BLaER1 treated with 17β-estradiol and CSF1 and Interleukin-3, amounts not matched to agents 10 nM and 100 nM (cell line): ENCODE measurements at regions not wholly inside any gene's neighbourhood (a gene's known extent, or its start where the extent isn't known, plus 50 kb on each side); places are given as distances from the start of the nearest gene placed in this dataset.

Experiments
- H3K27ac ChIP-seq, 11 experiments: shearing (Covaris generic); formaldehyde crosslinking; 2 replicates each; pipeline ENCODE4 v1.8.1; 2022
- H3K27me3 ChIP-seq, 11 experiments: shearing (Covaris generic); formaldehyde crosslinking; 2 replicates each; pipeline ENCODE4 v1.8.1; 2022
- H3K36me3 ChIP-seq, 11 experiments: shearing (Covaris generic); formaldehyde crosslinking; 2 replicates each; pipeline ENCODE4 v1.8.1; 2022
- H3K4me1 ChIP-seq, 10 experiments: shearing (Covaris generic); formaldehyde crosslinking; 2 replicates each; pipeline ENCODE4 v1.8.1; 2022
- H3K4me2 ChIP-seq, 11 experiments: shearing (Covaris generic); formaldehyde crosslinking; 2 replicates each; pipeline ENCODE4 v1.8.1; 2022
- H3K4me3 ChIP-seq, 10 experiments: shearing (Covaris generic); formaldehyde crosslinking; 2 replicates each; pipeline ENCODE4 v1.8.1; 2022
- H3K9ac ChIP-seq, 11 experiments: shearing (Covaris generic); formaldehyde crosslinking; 2 replicates each; pipeline ENCODE4 v1.8.1; 2022
- H3K9me3 ChIP-seq, 11 experiments: shearing (Covaris generic); formaldehyde crosslinking; replicated peaks in 1 of 11; 2 replicates each; pipeline ENCODE4 v1.8.1; 2022
- H4K20me1 ChIP-seq, 11 experiments: shearing (Covaris generic); formaldehyde crosslinking; 2 replicates each; pipeline ENCODE4 v1.8.1; 2022
- Cebpa-rat ChIP-seq, 11 experiments: shearing (Covaris generic); IDR thresholded peaks; 2 replicates each; pipeline ENCODE4 v1.8.1; 2022

- H3K36me3 ChIP-seq = no peaks in the 10 kb centered on the region
- no peaks in the 10 kb centered on the region for H4K20me1 ChIP-seq
- H3K27ac ChIP-seq = no peak overlapping the region
- H3K4me2 ChIP-seq = peak overlapping the region; percentile 26 to 89 (median 74)
- H3K9ac ChIP-seq = no peak overlapping the region; a peak in 1 of 22 replicates
- TF ChIP-seq Cebpa-rat (IDR thresholded peaks at IDR 0.05) = no peak
- H3K4me3 ChIP-seq = peak overlapping the region in 1 of 10 experiments; percentile 29; a peak in 2 of 20 replicates
- peaks cover 12 to 36% (median 22%) of the 10 kb centered on the region in 10 experiments for H3K4me1 ChIP-seq
- peaks cover 0 to 3% (median 0%) of the 10 kb centered on the region in 11 experiments; a peak in 1 of 22 replicates for H3K9me3 ChIP-seq
- H3K27me3 ChIP-seq = 0 out of 22 replicates have a peak, but pooled peaks cover 0 to 3% (median 0%) of the 10 kb centered on the region in 11 experiments
Observed at GRCh38 chr11:19511413-19512183, 201.0 kb upstream of the NAV2 start.

- Histone ChIP-seq H3K27ac (no peak overlapping the region), H3K27me3 (0 out of 22 replicates have a peak, but pooled peaks cover 0 to 3% (median 0%) of the 10 kb centered on the region in 11 experiments), H3K4me1 (peaks cover 12 to 36% (median 22%) of the 10 kb centered on the region in 10 experiments), H3K4me2 (peak overlapping the region in 9 of 11 experiments; percentile 57 to 89 (median 77); a peak in 16 of 22 replicates), H3K9ac (no peak overlapping the region), H4K20me1 (no peaks in the 10 kb centered on the region), H3K4me3 (no peak overlapping the region), H3K9me3 (peaks cover 0 to 3% (median 0%) of the 10 kb centered on the region in 11 experiments; a peak in 1 of 22 replicates), H3K36me3 (no peaks in the 10 kb centered on the region)
- TF ChIP-seq Cebpa-rat (IDR thresholded peaks at IDR 0.05) = no peak
Observed at GRCh38 chr11:19511066-19511412, 201.6 kb upstream of the NAV2 start.

GRCh38 chr11:19510468-19510867 lies 202.2 kb upstream of the NAV2 start:
- Histone ChIP-seq H3K4me1 (peaks cover 12 to 36% (median 22%) of the 10 kb centered on the region in 10 experiments), H4K20me1 (no peaks in the 10 kb centered on the region), H3K4me3 (no peak overlapping the region), H3K9me3 (peaks cover 0 to 3% (median 0%) of the 10 kb centered on the region in 11 experiments; a peak in 1 of 22 replicates), H3K27me3 (0 out of 22 replicates have a peak, but pooled peaks cover 0 to 3% (median 0%) of the 10 kb centered on the region in 11 experiments), H3K36me3 (no peaks in the 10 kb centered on the region), H3K4me2 (no peak overlapping the region), H3K27ac (no peak overlapping the region), H3K9ac (no peak overlapping the region)
- TF ChIP-seq Cebpa-rat (IDR thresholded peaks at IDR 0.05) = no peak

- H3K4me1 ChIP-seq = peaks cover 12 to 36% (median 22%) of the 10 kb centered on the region in 10 experiments
- no peaks in the 10 kb centered on the region for H3K36me3 ChIP-seq
- peaks cover 0 to 3% (median 0%) of the 10 kb centered on the region in 11 experiments; a peak in 1 of 22 replicates for H3K9me3 ChIP-seq
- no peak overlapping the region for H3K4me3 ChIP-seq
- no peak overlapping the region for H3K9ac ChIP-seq
- H3K27me3 ChIP-seq = 0 out of 22 replicates have a peak, but pooled peaks cover 0 to 3% (median 0%) of the 10 kb centered on the region in 11 experiments
- H3K27ac ChIP-seq = no peak overlapping the region
- H3K4me2 ChIP-seq = no peak overlapping the region
- TF ChIP-seq Cebpa-rat (IDR thresholded peaks at IDR 0.05) = no peak
- no peaks in the 10 kb centered on the region for H4K20me1 ChIP-seq
Observed at GRCh38 chr11:19509215-19509614, 203.4 kb upstream of the NAV2 start.

- TF ChIP-seq Cebpa-rat (IDR thresholded peaks at IDR 0.05) = no peak
- no peaks in the 10 kb centered on the region for H4K20me1 ChIP-seq
- H3K4me2 ChIP-seq = peak overlapping the region in 2 of 11 experiments; percentile 15 to 19; a peak in 2 of 22 replicates
- peaks cover 12 to 34% (median 21%) of the 10 kb centered on the region in 10 experiments for H3K4me1 ChIP-seq
- H3K9me3 ChIP-seq = peaks cover 0 to 3% (median 0%) of the 10 kb centered on the region in 11 experiments; a peak in 1 of 22 replicates
- H3K36me3 ChIP-seq = no peaks in the 10 kb centered on the region
- no peak overlapping the region for H3K9ac ChIP-seq
- H3K27me3 ChIP-seq = 0 out of 22 replicates have a peak, but pooled peaks cover 0 to 3% (median 0%) of the 10 kb centered on the region in 11 experiments
- H3K4me3 ChIP-seq = no peak overlapping the region
- H3K27ac ChIP-seq = no peak overlapping the region
Observed at GRCh38 chr11:19508165-19508564, 204.5 kb upstream of the NAV2 start.

GRCh38 chr11:19506816-19507486 lies 205.7 kb upstream of the NAV2 start:
- Histone ChIP-seq H3K27ac (no peak overlapping the region), H3K36me3 (no peaks in the 10 kb centered on the region), H3K27me3 (0 out of 22 replicates have a peak, but pooled peaks cover 0 to 3% (median 0%) of the 10 kb centered on the region in 11 experiments), H3K9ac (no peak overlapping the region), H4K20me1 (no peaks in the 10 kb centered on the region), H3K9me3 (peaks cover 0 to 3% (median 0%) of the 10 kb centered on the region in 11 experiments; a peak in 1 of 22 replicates), H3K4me3 (no peak overlapping the region), H3K4me1 (peaks cover 7 to 22% (median 9%) of the 10 kb centered on the region in 10 experiments), H3K4me2 (peak overlapping the region in 4 of 11 experiments; percentile 6 to 27 (median 16); a peak in 5 of 22 replicates)
- TF ChIP-seq Cebpa-rat (IDR thresholded peaks at IDR 0.05) = no peak

- no peak overlapping the region for H3K4me2 ChIP-seq
- no peaks in the 10 kb centered on the region for H3K9me3 ChIP-seq
- no peak overlapping the region for H3K4me3 ChIP-seq
- H3K9ac ChIP-seq = no peak overlapping the region
- peaks cover 0 to 20% (median 5%) of the 10 kb centered on the region in 10 experiments; a peak in 10 of 20 replicates for H3K4me1 ChIP-seq
- no peaks in the 10 kb centered on the region for H3K27me3 ChIP-seq
- no peaks in the 10 kb centered on the region for H4K20me1 ChIP-seq
- no peak for TF ChIP-seq Cebpa-rat (IDR thresholded peaks at IDR 0.05)
- no peak overlapping the region for H3K27ac ChIP-seq
- no peaks in the 10 kb centered on the region for H3K36me3 ChIP-seq
Observed at GRCh38 chr11:19502691-19503253, 209.9 kb upstream of the NAV2 start.

GRCh38 chr11:19501631-19502030 lies 211.0 kb upstream of the NAV2 start:
- no peak overlapping the region for H3K27ac ChIP-seq
- no peak for TF ChIP-seq Cebpa-rat (IDR thresholded peaks at IDR 0.05)

More at GRCh38 chr11:19501631-19502030, 211.0 kb upstream of the NAV2 start:
- H3K4me1 ChIP-seq = peaks cover 0 to 10% (median 5%) of the 10 kb centered on the region in 10 experiments; a peak in 9 of 20 replicates
- no peak overlapping the region for H3K9ac ChIP-seq
- no peaks in the 10 kb centered on the region for H3K36me3 ChIP-seq
- H3K4me2 ChIP-seq = no peak overlapping the region
- no peaks in the 10 kb centered on the region for H3K9me3 ChIP-seq
- no peak overlapping the region for H3K4me3 ChIP-seq
- H4K20me1 ChIP-seq = no peaks in the 10 kb centered on the region
- no peaks in the 10 kb centered on the region for H3K27me3 ChIP-seq
